GM12878 (cell line): ENCODE measurements at regions not wholly inside any gene's neighbourhood (a gene's known extent, or its start where the extent isn't known, plus 50 kb on each side); places are given as distances from the start of the nearest gene placed in this dataset.

Experiments
- ATAC-seq: fragments of 200-7000 bp; cut with Tn5 transposase; 3 replicates; pipeline ENCODE4 v1.9.1; 2020; ENCODE audit warnings: mild to moderate bottlenecking, moderate library complexity
- BruUV-seq: library from RNA; stranded (reverse); fragments of 400-500 nt; replicated peaks from 2 replicates; lab custom pipeline; 2021; lab: Mats Ljungman, UMichigan
- CTCF ChIA-PET: fragments of 300-600 bp; sonication (Branson Sonifier 250); formaldehyde crosslinking; extraction: SDS; loops from one replicate; lab custom pipeline; 2021; ENCODE audit warnings: inconsistent platforms; lab: Yijun Ruan, JAX
- POLR2A ChIA-PET: fragments of 350-600 bp; formaldehyde crosslinking; extraction: SDS; loops from one replicate; lab custom pipeline; 2021; ENCODE audit warnings: inconsistent platforms; lab: Charles Lee
- RAD21 ChIA-PET: fragments of 300-600 bp; sonication (Branson Sonifier 250); formaldehyde crosslinking; loops from one replicate; lab custom pipeline; 2023; ENCODE audit warnings: antibody characterized with exemption; ENCODE audit not compliant: unreplicated experiment; lab: Charles Lee
- SMC1A ChIA-PET: fragments of 300-600 bp; sonication (Branson Sonifier 250); formaldehyde crosslinking; loops from one replicate; lab custom pipeline; 2023; ENCODE audit not compliant: unreplicated experiment, uncharacterized antibody; lab: Charles Lee
- DNase-seq: peaks from one replicate; pipeline ENCODE4 v3.0.0-alpha.2; 2011; ENCODE audit warnings: low read depth, low spot score
- FAIRE-seq: peaks from 3 replicates; lab custom pipeline; 2011; peaks lifted over from hg19 to GRCh38; lab: Jason Lieb, UNC
- H2AFZ ChIP-seq: 2 replicates; pipeline ENCODE4 v1.6.0; 2011; ENCODE audit warnings: low read depth, low read length, control low read depth; ENCODE audit not compliant: control insufficient read depth
- H3K27ac ChIP-seq: 2 replicates; pipeline ENCODE4 v1.5.1; 2011; ENCODE audit warnings: control low read depth; ENCODE audit not compliant: control insufficient read depth, insufficient read depth
- H3K27me3 ChIP-seq, 2 experiments: replicated peaks in 1 of 2; 2 replicates each; pipeline versions ENCODE4 v1.6.0 to v1.6.1; 2011; ENCODE audit warnings: low read length in 1 of 2; ENCODE audit not compliant: control insufficient read depth in 2 of 2, insufficient read depth in 2 of 2
- H3K36me3 ChIP-seq, 2 experiments: 2 replicates each; pipeline ENCODE4 v1.5.1; 2011; ENCODE audit warnings: low read length in 1 of 2; ENCODE audit not compliant: control insufficient read depth in 2 of 2, insufficient read depth in 2 of 2
- H3K4me1 ChIP-seq: 2 replicates; pipeline ENCODE4 v1.6.1; 2011; ENCODE audit warnings: mild to moderate bottlenecking, low read length, moderate library complexity, mixed read lengths; ENCODE audit not compliant: control insufficient read depth, insufficient read depth
- H3K4me2 ChIP-seq: 2 replicates; pipeline ENCODE4 v1.6.0; 2011; ENCODE audit warnings: control low read depth; ENCODE audit not compliant: control insufficient read depth, insufficient read depth
- H3K4me3 ChIP-seq: fragments of 200-600 bp; sonication (generic); 2 replicates; pipeline ENCODE4 v1.5.1; 2016
- H3K79me2 ChIP-seq: 2 replicates; pipeline ENCODE4 v1.6.0; 2011; ENCODE audit warnings: low read length; ENCODE audit not compliant: control insufficient read depth, insufficient read depth
- H3K9ac ChIP-seq: 2 replicates; pipeline ENCODE4 v1.8.0; 2011; ENCODE audit warnings: low read length, control low read depth, mixed read lengths; ENCODE audit not compliant: control insufficient read depth, insufficient read depth
- H3K9me3 ChIP-seq: replicated peaks from 3 replicates; pipeline ENCODE4 v1.5.1; 2011; ENCODE audit warnings: mild to moderate bottlenecking, low read length; ENCODE audit not compliant: control insufficient read depth, insufficient read depth
- H4K20me1 ChIP-seq: 2 replicates; pipeline ENCODE4 v1.6.0; 2011; ENCODE audit not compliant: control insufficient read depth, insufficient read depth
- CHD4 ChIP-seq: fragments of 200-600 bp; sonication (generic); IDR thresholded peaks from 2 replicates; pipeline ENCODE4 v1.6.1; 2016; ENCODE audit warnings: mild to moderate bottlenecking
- IKZF1 ChIP-seq: fragments of 450-650 bp; conservative IDR thresholded peaks from 2 replicates; pipeline ENCODE4 v1.6.1; 2017; ENCODE audit warnings: antibody characterized with exemption, mild to moderate bottlenecking
- LARP7 ChIP-seq: fragments of 450-650 bp; IDR thresholded peaks from 2 replicates; pipeline ENCODE4 v1.6.1; 2017; ENCODE audit warnings: mild to moderate bottlenecking
- MYB ChIP-seq: fragments of 150-350 bp; IDR thresholded peaks from 2 replicates; pipeline ENCODE4 v1.6.1; 2014; ENCODE audit warnings: mild to moderate bottlenecking, low read depth, low read length, borderline replicate concordance
- NR2C2 ChIP-seq: IDR thresholded peaks from 2 replicates; pipeline ENCODE4 v1.6.1; 2011; ENCODE audit warnings: borderline replicate concordance, low read depth; ENCODE audit not compliant: control insufficient read depth, insufficient read length
- SIN3A ChIP-seq: IDR thresholded peaks from 2 replicates; pipeline ENCODE4 v1.6.1; 2012; ENCODE audit warnings: low read depth, low read length, improper control_type of control experiment
- SIX5 ChIP-seq: IDR thresholded peaks from 2 replicates; pipeline ENCODE4 v1.6.1; 2011; ENCODE audit warnings: mild to moderate bottlenecking, low read depth, low read length, moderate library complexity; ENCODE audit not compliant: severe bottlenecking
- SMC3 ChIP-seq: IDR thresholded peaks from 2 replicates; pipeline ENCODE4 v1.6.1; 2011; ENCODE audit warnings: low read length, improper control_type of control experiment, borderline replicate concordance
- SREBF2 ChIP-seq: IDR thresholded peaks from 2 replicates; pipeline ENCODE4 v1.6.1; 2012; ENCODE audit warnings: mild to moderate bottlenecking, low read length
- SUZ12 ChIP-seq: fragments of 200-600 bp; sonication (generic); IDR thresholded peaks from one replicate; pipeline ENCODE4 v1.6.1; 2018; ENCODE audit warnings: antibody characterized with exemption, mild to moderate bottlenecking; ENCODE audit not compliant: unreplicated experiment
- WGBS: methylation state at CpG from one replicate; pipeline ENCODE4 v1.1.6; 2016; ENCODE audit warnings: low lambda C conversion rate; ENCODE audit not compliant: insufficient replicate concordance, insufficient coverage; ENCODE audit errors: missing lambda C conversion rate; 5-methylcytosine and 5-hydroxymethylcytosine counted together
- in situ Hi-C: fragments of 300-500 bp; cut with MboI; formaldehyde crosslinking; loops from 9 replicates; pipeline ENCODE4 v1.14.3; 2018; ENCODE audit warnings: mixed read lengths
- intact Hi-C: fragments of 100-400 bp; cut with micrococcal nuclease; formaldehyde crosslinking; loops from one replicate; pipeline ENCODE4 v1.14.2; 2022; ENCODE audit not compliant: unreplicated experiment
- TF ChIP-seq, protein P1 (sequence below): fragments of 150-350 bp; IDR thresholded peaks from 2 replicates; pipeline ENCODE4 v1.6.1; 2016; ENCODE audit warnings: low read depth, low read length
- TF ChIP-seq, protein P2 (sequence below), 3 experiments: IDR thresholded peaks in 2 of 3; conservative IDR thresholded peaks in 1 of 3; 2 replicates each; pipeline ENCODE4 v1.5.1; 2011; ENCODE audit warnings: low read depth in 3 of 3, low read length in 3 of 3, mild to moderate bottlenecking in 3 of 3, control low read depth in 2 of 3, moderate library complexity in 2 of 3, inconsistent platforms in 1 of 3, mixed read lengths in 1 of 3; ENCODE audit not compliant: control insufficient read depth in 2 of 3, insufficient read depth in 1 of 3; ENCODE audit errors: extremely low read depth in 1 of 3

DNA sequence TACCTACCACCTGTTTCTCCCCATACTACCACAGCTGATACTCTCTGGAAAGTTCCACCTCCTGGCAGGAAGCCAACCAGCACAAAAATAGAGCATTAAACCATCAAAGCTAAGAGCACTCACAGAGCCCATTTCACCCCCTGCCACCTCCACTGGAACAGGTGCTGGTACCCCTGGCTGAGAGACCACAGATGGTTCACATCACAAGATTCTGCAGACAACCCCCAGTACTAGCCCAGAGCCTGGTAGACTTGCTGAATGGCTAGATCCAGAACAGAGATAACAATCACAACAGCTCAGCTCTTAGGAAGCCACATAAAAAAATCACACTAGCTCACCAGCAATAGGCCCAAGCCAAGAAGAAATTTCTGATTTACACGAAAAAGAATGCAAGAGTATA lies 855.2 kb downstream of the FSCB start:
- no peaks in the 10 kb centered on the region for H3K9me3 ChIP-seq
- no peak for TF ChIP-seq CHD4
- no peak for TF ChIP-seq IKZF1
- TF ChIP-seq MYB = no peak
- no peak for TF ChIP-seq SUZ12
- TF ChIP-seq SREBF2 = no peak
- TF ChIP-seq, protein P1, sequence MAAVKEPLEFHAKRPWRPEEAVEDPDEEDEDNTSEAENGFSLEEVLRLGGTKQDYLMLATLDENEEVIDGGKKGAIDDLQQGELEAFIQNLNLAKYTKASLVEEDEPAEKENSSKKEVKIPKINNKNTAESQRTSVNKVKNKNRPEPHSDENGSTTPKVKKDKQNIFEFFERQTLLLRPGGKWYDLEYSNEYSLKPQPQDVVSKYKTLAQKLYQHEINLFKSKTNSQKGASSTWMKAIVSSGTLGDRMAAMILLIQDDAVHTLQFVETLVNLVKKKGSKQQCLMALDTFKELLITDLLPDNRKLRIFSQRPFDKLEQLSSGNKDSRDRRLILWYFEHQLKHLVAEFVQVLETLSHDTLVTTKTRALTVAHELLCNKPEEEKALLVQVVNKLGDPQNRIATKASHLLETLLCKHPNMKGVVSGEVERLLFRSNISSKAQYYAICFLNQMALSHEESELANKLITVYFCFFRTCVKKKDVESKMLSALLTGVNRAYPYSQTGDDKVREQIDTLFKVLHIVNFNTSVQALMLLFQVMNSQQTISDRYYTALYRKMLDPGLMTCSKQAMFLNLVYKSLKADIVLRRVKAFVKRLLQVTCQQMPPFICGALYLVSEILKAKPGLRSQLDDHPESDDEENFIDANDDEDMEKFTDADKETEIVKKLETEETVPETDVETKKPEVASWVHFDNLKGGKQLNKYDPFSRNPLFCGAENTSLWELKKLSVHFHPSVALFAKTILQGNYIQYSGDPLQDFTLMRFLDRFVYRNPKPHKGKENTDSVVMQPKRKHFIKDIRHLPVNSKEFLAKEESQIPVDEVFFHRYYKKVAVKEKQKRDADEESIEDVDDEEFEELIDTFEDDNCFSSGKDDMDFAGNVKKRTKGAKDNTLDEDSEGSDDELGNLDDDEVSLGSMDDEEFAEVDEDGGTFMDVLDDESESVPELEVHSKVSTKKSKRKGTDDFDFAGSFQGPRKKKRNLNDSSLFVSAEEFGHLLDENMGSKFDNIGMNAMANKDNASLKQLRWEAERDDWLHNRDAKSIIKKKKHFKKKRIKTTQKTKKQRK = no peak
- no peak for TF ChIP-seq NR2C2
- no peak for TF ChIP-seq SIX5
- TF ChIP-seq, protein P2, sequence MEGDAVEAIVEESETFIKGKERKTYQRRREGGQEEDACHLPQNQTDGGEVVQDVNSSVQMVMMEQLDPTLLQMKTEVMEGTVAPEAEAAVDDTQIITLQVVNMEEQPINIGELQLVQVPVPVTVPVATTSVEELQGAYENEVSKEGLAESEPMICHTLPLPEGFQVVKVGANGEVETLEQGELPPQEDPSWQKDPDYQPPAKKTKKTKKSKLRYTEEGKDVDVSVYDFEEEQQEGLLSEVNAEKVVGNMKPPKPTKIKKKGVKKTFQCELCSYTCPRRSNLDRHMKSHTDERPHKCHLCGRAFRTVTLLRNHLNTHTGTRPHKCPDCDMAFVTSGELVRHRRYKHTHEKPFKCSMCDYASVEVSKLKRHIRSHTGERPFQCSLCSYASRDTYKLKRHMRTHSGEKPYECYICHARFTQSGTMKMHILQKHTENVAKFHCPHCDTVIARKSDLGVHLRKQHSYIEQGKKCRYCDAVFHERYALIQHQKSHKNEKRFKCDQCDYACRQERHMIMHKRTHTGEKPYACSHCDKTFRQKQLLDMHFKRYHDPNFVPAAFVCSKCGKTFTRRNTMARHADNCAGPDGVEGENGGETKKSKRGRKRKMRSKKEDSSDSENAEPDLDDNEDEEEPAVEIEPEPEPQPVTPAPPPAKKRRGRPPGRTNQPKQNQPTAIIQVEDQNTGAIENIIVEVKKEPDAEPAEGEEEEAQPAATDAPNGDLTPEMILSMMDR (IDR thresholded peaks at IDR 0.05 in 2 of 3, conservative IDR thresholded peaks at IDR 0.05 in 1 of 3; ENCODE audit: control insufficient read depth in 2 of 3, extremely low read depth in 1 of 3, insufficient read depth in 1 of 3, low read depth in 3 of 3, low read length in 3 of 3) = no peak
- no peak for TF ChIP-seq LARP7
- TF ChIP-seq SMC3 = no peak
- TF ChIP-seq SIN3A = no peak
- TF ChIP-seq, all 136 proteins: peak for 0
- Histone ChIP-seq H3K27ac (no peak overlapping the region), H3K27me3 (no peaks in the 10 kb centered on the region), H3K4me1 (no peaks in the 10 kb centered on the region), H3K4me3 (no peak overlapping the region), H4K20me1 (no peaks in the 10 kb centered on the region), H3K9ac (no peak overlapping the region), H3K79me2 (no peaks in the 10 kb centered on the region), H3K36me3 (no peaks in the 10 kb centered on the region), H3K4me2 (no peak overlapping the region), H2AFZ (no peak overlapping the region)
- BruUV-seq = no TSS peak
- ChIA-PET POLR2A (no interaction called here), SMC1A (no interaction called here), CTCF (no interaction called here), RAD21 (no interaction called here)
- no peak for ATAC-seq
- in situ Hi-C loops (no loop called here), intact Hi-C loops (no loop called here)
- 0% methylated on average over 1 of the region's 1 CpG for WGBS
- DNase-seq = no peak
- FAIRE-seq = no peak
